ENCODE measurements at regions not wholly inside any gene's neighbourhood (a gene's known extent, or its start where the extent isn't known, plus 50 kb on each side); places are given as distances from the start of the nearest gene placed in this dataset.

DNA sequence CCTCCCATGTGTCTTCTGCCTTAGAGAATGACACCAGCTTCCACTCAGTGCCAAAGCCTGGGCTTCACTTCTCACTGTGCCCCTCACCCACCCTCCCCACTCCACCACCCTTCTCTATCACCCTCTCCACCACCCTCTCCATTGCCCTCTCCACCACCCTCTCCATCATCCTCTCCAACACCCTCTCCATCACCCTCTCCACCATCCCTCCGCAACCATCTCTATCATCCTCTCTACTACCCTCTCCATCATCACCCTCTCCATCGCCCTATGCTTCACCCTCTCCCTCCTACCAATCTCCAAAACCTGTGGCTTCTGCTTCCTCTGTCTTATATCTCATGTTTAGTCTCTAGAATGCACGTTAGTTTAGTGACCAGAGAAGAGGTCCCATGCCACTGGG is 91.0 kb upstream of the TMEM72 start:
- no peak for DNase-seq (ENCODE audit: low spot score)

- DNase-seq (ENCODE audit: low spot score): no peak
These were observed 89.8 kb upstream of the TMEM72 start for GRCh38 chr10:44821290-44821689.

GRCh38 chr10:44822349-44822748 is 88.8 kb upstream of the TMEM72 start:
- DNase-seq (ENCODE audit: low spot score): no peak

DNA sequence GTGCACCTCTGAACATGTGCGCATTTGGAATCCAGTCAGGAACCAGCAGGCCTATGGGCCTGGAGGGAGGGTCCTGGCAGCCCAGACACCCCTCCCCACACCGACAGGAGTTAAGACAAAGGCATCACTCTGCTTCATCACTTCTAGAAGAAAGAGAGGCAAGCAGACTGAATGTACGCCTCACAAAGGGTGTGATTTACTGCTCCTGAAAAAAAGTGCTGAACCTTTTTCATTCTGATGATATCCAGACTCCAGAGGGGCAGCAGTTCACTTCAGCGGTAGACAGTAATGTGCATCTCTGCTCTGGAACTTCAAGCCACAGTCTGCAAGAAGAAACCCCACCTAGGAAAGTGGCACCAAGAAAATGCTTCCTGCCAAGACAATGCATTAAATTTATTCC is 88.2 kb upstream of the TMEM72 start:
- no peak for DNase-seq (ENCODE audit: low spot score)

DNA sequence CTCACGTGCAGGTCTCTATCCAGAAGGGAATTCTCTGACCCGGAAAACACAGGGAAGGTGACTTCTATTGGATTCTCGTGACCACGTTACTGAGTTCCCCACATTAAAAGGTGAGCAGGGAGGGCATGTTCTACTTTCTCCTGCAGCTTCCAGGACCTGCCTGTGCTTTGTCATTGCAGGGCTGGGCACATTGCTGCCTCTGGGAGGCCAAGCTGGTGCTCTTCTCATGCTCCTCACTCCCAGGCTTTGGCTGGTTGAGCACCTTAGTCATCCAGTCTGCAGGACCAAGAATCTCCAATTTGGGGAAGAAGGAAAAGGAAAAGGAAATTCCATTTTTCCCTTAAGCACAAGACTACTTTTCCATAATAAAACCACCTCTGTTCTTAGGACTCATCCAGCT is 86.5 kb upstream of the TMEM72 start:
- no peak for DNase-seq (ENCODE audit: low spot score)

DNA sequence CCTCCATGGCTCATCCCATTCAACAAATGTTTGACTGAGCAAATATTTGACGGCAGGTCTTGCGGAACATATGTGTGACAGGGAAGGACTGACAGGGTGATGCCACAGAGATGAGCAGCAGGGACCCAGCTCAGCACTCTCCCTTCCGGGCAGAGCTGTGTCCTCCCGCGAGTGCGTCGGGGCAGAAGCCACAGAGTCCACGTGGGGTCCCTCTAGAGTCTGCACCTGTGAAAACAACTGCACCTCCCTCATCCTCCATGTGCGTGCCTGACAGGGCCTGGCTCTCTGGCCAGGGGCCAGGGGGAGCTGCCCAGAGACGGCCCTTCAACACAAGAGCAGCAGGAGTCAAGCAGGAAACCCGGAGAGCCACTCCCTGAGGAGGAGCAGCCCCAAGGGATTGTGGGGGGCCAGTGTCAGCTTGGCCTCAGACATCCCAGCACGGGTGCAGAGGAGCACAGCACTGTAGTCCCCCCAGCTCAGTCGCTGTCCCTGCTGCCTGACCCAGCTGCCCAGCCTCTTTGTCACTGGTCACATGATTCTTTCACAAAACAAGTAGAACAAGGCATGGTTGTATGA is 83.6 kb upstream of the TMEM72 start:
- DNase-seq (ENCODE audit: low spot score): no peak

- DNase-seq (ENCODE audit: low spot score): no peak
These were observed 82.5 kb upstream of the TMEM72 start for GRCh38 chr10:44828508-44829142.

DNA sequence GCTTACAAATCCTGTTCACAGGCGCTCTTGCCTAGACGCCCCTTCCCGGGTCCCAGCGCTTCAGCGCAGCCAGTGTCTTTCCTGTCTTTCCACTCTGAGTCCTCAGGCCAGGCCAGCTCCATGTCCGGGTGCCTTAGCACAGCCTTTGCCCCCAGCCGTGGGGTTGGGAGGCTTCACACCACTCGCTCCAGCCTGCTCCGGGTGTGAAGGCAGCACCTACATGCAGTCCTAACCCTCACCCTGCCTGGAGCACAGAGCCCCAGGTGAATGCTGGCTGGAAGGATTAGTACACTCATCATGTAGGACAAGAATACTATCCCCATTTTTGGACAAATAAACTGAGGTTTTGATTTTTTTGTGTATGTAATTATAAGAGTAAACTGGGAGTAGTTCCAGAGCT is 81.7 kb upstream of the TMEM72 start:
- no peak for DNase-seq (ENCODE audit: low spot score)

GRCh38 chr10:44830022-44830421 is 81.1 kb upstream of the TMEM72 start:
- DNase-seq (ENCODE audit: low spot score): no peak

GRCh38 chr10:44831581-44831980 is 79.6 kb upstream of the TMEM72 start:
- DNase-seq (ENCODE audit: low spot score): no peak

DNA sequence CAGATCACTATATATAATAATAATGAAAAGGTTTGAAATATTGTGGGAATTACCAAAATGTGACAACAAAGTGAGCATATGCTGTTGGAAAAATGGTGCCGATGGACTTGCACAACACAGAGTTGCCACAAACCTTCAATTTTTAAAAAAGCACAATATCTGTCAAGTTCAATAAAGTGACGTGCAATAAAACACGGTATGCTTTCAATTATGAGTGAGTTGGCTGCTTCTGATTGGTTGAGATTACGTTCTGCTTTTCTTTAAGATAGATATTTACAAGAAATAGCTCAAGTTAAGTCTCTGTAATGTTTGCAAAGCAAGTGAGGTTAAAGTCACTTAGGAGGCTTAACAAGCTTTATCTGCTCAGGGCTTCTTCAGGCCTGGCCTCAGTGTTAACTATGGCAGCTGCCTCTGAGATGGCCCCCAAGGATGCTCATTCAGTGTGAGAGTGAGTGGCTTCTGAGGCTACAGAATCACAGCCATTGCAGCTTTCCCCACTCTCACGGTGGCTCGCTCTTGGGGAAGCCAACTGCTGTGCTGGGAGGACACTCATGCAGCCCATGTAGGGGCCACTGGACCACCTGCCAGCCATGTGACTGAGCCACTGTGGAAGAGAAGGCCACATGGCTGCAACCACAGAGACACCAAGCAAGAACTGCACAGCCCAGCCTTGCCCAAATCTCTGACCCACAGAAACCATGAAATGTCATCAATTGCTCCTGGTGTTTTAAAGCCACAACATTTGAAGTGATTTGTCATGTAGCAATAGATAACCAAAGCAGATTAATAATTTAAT is 78.3 kb upstream of the TMEM72 start:
- DNase-seq (ENCODE audit: low spot score): no peak

DNA sequence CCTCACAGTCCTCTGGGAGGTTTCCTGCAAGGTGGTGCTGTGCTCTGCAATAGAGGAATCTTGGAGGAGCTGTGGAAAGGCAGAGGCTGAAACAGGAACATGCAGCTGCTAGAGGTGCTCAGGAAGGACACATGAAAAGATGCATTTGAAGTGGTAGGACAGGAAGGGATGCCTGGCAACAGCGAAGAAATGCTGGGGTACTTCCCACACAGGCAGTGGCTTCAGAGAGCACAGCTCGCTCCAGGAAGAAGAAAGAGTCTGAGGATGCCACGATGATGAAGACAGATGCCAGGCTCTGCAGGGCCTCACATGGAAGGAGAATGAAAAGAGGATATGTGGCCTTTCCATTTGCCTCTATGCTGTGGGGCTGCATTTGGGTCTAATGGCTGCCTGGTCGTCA is 77.0 kb upstream of the TMEM72 start:
- no peak for DNase-seq (ENCODE audit: low spot score)

- no peak for DNase-seq (ENCODE audit: low spot score)
These were observed 75.8 kb upstream of the TMEM72 start for GRCh38 chr10:44835300-44835699.

DNA sequence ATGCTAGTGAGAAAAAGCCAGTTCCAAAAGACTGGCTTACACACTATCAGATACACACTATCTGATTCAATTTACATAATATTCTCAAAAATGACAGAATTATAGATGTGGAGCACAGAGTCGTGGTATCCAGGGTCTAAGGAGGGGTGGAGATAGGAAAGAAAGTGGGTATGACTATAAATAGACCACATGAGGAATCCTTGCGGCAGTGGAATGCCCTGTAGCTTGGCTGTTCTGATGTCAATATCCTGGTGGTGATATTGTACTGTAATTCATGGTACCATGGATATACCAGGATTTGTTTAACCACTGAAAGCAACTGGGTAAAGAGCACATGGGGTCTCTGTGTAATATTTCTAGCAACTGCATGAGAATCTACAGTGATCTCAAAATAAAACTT is 67.7 kb upstream of the TMEM72 start:
- DNase-seq (ENCODE audit: low spot score): no peak

- DNase-seq (ENCODE audit: low spot score): no peak
These were observed 65.6 kb upstream of the TMEM72 start for GRCh38 chr10:44845361-44846175.

DNA sequence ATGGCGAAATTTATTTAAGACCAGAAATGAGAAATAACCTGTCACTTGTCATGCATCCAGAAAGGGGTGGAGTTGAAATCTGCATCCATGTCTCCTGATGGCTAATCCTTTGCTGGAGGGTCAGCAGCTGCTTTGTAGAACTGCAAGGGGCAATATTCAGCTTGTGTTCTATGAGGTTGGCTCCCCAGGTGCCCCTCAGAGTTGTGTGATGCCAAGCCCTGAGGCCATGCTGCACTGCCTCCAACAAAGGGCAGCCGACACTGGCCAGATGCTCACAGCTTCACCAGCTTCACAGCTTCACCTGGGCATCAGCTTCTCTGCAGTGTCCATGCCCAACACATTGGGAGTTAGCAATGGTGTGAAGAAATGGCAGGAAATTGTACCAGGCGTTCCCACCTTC is 64.0 kb upstream of the TMEM72 start:
- no peak for DNase-seq (ENCODE audit: low spot score)

GRCh38 chr10:44848211-44848610 is 62.9 kb upstream of the TMEM72 start:
- no peak for DNase-seq (ENCODE audit: low spot score)

DNA sequence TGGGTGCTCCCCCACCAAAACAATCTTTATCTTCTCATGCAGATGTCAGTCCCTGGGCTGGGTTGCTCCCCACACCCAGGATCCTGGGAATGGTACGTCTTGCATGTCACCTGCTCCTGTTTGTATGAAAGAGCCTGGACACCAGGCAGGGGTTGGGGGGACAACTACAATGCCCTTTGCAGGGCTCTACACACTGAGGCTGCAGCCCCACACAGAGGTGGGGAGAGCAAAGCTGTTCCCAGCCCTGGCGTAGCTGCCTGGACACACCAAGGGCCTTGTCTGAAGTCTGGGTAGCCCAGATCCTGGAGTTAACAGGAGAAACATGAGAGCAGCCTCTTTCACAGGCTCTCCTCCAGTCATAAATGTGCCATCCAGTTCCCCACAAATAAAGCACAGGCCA is 61.2 kb upstream of the TMEM72 start:
- DNase-seq (ENCODE audit: low spot score): no peak

DNA sequence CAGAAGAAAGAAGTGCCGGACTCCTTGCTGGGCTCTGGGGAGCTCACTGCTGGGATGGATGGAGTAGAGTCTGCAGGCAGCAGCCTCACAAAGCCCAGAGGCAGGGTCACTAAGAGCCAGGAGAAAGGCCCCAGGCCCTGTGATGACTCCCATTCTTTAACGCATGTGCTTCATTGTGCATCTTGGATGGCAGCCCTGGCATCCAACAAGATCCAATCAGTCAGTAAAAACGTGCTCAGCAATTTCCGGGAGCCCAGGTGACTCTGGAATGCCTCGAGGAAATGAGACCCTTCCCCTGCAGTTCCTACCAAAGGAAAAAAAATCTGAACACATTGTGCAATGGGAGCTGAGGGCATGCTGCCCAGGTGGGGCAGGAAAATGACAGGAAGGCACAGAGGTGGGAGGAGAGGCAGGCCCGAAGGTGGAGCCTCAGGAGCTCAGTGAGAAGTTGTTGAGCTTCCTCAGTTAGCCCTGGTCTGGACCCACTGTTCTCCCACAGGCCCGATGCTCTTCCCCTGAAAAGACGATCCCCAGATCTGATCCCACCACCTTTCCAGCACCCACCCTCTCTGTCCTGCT is 60.7 kb upstream of the TMEM72 start:
- no peak for DNase-seq (ENCODE audit: low spot score)

- no peak for DNase-seq (ENCODE audit: low spot score)
These were observed 59.7 kb upstream of the TMEM72 start for GRCh38 chr10:44851413-44851812.

DNA sequence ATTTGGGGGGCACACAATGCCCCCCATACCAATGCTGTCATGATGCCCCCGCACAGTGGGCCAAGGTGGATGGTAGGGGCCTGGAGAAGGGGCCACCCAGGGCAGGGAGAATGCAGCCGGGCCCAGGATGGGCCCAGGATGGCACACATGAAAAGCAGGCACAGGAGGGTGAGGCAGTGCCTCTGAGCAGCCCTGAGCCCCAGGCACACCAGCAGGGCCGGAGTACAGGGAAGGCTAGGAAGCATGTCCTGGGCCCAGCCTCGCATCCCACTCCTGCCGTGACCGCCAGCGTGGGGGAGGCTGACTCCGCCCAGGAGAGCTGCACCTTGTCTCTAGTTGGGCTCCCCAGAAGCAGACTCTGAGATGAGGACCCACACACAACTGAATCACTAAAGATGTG is 59.3 kb upstream of the TMEM72 start:
- DNase-seq (ENCODE audit: low spot score): no peak

- no peak for DNase-seq (ENCODE audit: low spot score)
These were observed 57.9 kb upstream of the TMEM72 start for GRCh38 chr10:44853148-44853734.

All from pons (tissue), 1 donor.